GM21825 (cell line): ENCODE measurements at regions not wholly inside any gene's neighbourhood (a gene's known extent, or its start where the extent isn't known, plus 50 kb on each side); places are given as distances from the start of the nearest gene placed in this dataset.
A peak's percentile ranks its signal among the peaks of the same experiment; 100 is the strongest.

Source experiments
- ATAC-seq: cut with Tn5 transposase; IDR thresholded peaks from one replicate; pipeline ENCODE4 v1.9.1; 2021; ENCODE audit warnings: mild to moderate bottlenecking, moderate library complexity; ENCODE audit not compliant: unreplicated experiment

DNA sequence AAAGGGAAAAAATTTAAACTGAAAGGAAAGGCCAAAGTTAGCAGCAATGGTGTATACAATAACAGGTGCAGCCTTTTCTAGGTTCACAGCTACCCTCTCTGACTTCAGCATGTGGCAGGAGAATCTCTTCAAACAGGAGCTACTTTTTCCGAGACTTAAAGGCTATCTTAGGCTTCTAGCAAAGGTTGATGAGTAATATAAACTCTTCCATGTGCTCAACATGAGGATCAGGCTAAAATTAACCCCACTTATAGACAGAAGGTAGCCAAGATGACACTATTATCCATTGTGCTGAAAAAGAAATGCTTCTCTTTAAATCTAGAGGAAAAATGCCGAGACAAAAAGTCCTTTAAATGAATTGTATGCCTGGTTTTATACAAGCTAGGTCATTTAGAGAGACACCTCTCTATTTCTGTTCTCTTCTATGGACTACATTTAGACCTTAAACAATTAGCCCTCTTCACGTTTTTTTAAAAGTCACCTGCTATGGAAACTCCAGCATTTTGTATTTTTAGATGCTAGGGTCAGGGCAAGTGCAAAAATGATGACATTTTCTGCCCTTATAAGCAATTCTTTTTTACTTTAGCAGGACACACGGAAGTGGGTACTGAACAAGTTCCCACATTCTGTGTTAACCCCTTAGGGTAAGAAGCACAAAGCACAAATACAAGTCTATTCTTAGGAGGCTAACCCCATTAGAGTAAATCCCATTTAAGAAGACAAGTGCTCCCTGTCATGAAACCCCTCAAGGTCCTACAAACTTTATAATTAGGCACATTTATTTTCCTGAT is 216.8 kb upstream of the CITED2 start:
- ATAC-seq, result no peak

- ATAC-seq, result no peak
Observed at GRCh38 chr6:139590206-139590605, 215.8 kb upstream of the CITED2 start.

DNA sequence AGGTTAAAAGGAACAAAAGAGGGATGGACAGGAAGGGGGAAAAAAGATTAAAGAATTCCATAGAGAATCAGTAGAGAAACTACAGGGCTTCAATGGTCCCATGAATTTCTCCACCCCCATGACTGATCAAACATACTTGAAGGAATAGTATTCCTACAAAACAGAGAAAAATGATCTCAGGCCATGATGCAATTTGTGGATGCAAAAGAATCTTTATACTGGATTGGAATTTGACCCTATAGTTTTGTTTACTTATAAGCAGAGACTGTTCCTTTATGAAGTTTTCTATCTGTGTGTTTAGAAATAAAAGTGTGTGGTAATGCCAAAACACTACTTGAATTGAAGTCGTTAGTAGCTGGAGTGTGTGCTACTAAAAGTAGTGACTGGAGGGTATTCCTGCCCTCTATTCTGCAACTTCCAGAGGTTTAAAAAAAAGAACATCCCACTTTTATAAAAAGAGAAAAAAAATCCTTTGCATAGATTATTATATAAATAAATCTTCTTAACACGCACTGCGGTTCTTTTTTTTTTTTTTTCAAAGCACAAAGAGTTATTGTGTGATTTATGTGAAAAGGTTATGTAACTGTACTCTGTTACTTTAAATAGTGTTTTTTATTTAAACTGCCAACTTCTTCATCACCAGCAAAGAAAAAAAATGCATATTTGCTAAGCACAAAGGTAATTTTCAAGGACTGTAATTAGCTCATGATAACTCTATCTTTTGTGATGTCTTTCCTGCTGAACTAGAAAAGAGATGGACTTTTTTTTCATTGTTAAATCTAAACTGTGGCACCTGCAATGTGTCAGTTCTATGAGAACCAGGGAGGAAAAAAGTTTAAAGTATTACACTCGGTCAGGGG is 214.5 kb upstream of the CITED2 start:
- ATAC-seq, result no peak

DNA sequence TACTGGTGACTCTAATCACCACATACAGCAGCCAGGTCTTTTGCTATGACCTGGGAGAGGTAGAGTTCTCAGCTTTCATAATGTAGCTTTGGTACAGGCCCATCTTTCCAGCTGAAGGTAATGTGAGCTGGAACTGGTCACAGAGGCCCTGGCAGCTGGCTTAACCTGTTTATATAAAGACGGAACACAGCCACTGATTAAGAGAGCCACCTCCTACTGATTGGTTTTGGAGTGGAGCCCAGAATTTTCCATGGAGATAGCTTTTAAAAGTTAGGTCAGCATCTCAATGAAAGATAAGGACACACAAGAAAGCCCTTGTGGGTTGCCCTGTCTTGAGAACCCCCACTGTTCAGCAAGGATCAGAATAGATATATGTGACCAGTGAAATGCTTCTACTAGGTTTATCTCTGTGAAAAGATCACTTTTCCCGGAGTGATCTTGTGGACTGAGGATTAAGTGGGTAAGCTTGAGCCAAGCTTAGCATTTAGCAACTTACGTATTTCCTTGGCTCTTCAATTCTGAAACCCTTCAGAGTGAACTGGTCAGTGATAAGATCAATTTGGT is 213.7 kb upstream of the CITED2 start:
- no peak for ATAC-seq

DNA sequence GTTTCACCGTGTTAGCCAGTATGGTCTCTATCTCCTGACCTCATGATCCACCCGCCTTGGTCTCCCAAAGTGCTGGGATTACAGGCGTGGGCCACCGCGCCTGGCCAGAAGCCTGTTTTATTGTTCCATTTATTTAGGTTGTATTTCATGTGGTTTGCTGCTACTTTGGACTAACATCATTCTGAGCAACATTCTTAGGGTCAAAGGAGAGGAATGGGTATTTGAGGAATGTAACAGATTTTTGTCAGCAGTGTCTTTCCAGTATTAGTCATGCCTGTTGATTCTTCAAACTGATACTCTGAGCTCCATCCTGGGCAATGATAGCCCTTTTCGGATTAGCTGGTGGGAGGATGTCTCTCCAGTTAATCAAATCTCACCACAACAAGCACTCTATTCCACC is 213.0 kb upstream of the CITED2 start:
- no peak for ATAC-seq

DNA sequence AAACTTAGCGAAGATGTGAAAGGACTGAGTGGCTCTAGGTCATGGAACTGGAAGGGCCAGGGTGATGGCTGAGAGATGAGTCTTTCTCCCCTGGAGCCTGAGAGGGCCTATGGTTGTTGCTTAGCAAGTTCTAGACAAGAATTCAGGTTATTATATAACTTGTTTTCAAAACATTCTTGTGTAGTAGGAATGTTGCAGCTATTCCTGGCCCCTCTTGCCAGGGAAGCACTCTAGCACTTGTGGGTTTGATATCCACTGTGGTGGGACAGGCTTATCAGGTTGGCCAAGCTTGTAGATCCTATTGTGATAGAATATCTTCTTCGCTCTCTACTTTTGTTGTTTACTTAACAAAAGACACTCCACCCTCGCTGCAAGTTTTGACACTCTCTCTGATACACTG is 211.8 kb upstream of the CITED2 start:
- ATAC-seq, result no peak

DNA sequence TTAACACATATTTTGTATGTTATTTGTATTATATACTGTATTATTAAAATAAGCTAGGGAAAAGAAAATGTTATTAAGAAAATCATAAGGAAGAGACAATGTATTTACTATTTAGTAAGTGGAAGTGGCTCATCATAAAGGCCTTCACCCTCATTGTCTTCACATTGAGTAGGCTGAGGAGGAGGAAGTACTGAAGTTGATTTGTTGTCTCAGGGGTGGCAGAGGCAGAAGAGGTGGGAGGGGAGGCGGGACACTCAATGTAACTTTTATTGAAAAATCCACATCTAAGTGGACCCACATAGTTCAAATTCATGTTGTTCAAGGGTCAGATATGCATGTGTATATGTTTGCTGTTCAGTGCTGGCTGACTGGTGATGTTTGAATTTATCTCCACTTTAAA is 210.2 kb upstream of the CITED2 start:
- ATAC-seq, result no peak

DNA sequence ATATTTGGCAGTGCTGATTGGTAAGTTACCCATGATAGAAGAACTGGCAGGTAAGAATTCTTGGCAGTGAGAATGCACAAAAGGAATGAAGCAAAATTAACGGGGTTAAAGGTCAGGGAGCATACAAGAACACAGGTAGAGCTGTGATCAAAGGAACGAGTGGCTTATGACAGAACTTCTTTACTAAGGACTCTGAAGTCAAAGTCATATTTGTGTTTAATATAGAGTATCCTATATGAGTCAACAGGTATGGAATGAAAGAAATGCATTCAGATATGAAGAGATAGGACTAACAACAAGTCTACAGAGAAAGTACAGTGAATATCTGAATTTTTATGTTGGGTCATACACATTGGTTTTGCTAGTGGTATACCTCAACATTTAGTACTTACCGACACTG is 209.0 kb upstream of the CITED2 start:
- ATAC-seq, result no peak

- no peak for ATAC-seq
Observed at GRCh38 chr6:139582956-139583355, 208.5 kb upstream of the CITED2 start.

DNA sequence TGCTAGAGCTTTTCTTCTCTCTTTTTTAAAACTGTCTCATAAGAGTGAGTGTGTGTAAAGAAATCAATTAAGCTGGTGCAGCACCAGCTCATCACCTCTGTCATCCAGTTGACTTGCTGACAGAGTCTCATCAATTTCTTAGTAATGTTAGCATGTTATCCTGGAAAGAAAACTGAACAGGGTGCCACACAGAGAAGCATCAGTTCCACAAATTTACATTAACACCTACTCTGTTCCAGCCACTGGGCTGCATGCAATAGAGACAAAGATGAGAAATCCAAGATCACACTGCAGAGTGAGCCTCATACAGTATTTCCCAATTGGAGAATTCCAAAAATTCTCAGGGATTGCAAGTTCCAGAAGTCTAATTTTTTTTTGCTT is 207.0 kb upstream of the CITED2 start:
- no peak for ATAC-seq

- ATAC-seq, result peak; percentile 89
Observed at GRCh38 chr6:139580592-139581484, 206.4 kb upstream of the CITED2 start.

- no peak for ATAC-seq
Observed at GRCh38 chr6:139577763-139578604, 203.5 kb upstream of the CITED2 start.

GRCh38 chr6:139577124-139577762 is 202.8 kb upstream of the CITED2 start:
- no peak for ATAC-seq

DNA sequence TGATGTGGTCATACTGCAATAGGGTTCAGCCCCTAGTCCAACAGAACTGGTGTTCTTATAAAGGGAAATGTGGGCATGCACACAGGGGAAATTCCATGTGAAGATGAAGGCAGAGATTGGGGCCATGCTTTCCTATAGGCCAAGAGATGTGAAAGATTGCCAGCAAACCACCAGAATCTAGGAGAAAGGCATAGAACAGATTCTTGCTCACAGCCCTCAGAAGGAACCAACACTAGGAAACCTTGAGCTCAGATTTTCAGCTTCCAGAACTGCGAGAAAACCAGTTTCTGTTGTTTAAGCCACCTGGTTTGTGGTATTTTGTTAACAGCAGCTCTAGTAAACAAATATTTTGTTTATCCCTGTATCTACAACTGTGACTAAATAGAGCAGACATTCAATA is 197.6 kb upstream of the CITED2 start:
- ATAC-seq, result no peak

- no peak for ATAC-seq
Observed at GRCh38 chr6:139570166-139570565, 195.7 kb upstream of the CITED2 start.

DNA sequence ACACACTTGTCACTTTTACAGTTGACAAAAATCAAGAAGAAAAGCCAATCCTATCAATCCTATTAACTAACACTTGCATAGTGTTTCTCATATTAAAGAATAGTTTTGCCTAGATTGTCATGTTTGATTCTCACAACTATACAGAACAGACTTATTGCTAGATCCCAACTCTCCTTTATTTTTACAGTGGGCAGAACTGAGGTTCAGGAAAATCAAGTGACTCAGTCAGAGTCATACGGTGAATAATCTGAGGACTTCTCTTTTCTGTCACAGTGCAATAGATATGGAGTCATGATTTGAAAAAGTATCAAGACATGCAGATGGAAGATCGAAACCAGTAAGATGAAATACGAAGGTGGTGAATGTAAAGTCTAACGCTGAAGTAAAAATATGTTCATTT is 195.1 kb upstream of the CITED2 start:
- ATAC-seq, result no peak

DNA sequence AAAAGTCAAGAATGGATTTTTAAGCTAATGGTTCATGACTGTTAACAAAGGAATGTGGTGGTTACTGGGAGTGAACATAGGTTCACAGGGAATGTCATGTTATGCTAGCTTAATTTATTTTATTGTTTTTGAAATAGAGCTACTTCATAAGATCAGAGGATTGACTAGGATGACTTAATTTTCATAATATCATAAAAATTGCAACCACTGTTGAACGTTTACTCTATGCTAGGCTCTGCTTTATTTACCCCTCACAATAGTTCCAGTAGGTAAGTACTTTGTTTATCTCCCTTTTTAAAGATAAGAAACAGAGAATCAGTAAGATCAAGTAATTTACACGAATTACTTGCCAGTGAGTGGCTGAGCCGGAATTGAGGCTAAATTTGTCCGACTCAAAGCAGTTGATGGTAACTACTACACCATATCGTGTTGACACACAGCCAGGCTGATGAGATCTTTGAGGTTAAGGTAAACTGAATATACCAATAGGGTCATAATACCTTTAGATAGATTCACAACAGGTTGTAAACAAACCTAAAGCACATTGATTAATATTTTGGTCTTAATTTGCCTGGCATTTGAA is 194.6 kb upstream of the CITED2 start:
- no peak for ATAC-seq

GRCh38 chr6:139568151-139568955 is 193.9 kb upstream of the CITED2 start:
- no peak for ATAC-seq
